Kidney (tissue), 13 donors: ENCODE measurements at regions not wholly inside any gene's neighbourhood (a gene's known extent, or its start where the extent isn't known, plus 50 kb on each side); places are given as distances from the start of the nearest gene placed in this dataset.

Experiments
- DNase-seq, 5 donors: peaks; one replicate each; pipeline ENCODE4 v3.0.0-alpha.2; 2013 to 2020
- FAIRE-seq: peaks from 2 replicates; lab custom pipeline; 2012; peaks lifted over from hg19 to GRCh38; lab: Jason Lieb, UNC
- H3K27ac ChIP-seq, 2 donors: one replicate each; pipeline ENCODE4 v1.7.0; 2013; ENCODE audit warnings: low read depth in 2 of 2, low read length in 2 of 2, inconsistent platforms in 1 of 2
- H3K27me3 ChIP-seq: one replicate; pipeline ENCODE4 v1.7.1; 2013; ENCODE audit warnings: low read length, inconsistent platforms; ENCODE audit not compliant: control insufficient read depth, insufficient read depth
- H3K36me3 ChIP-seq, 3 donors: one replicate each; pipeline versions ENCODE4 v1.7.0 to v1.7.1; 2013; ENCODE audit warnings: low read length in 3 of 3, control low read depth in 1 of 3, inconsistent platforms in 1 of 3; ENCODE audit not compliant: insufficient read depth in 3 of 3, control insufficient read depth in 2 of 3
- H3K4me1 ChIP-seq, 3 donors: one replicate each; pipeline versions ENCODE4 v1.7.0 to v1.7.1; 2013; ENCODE audit warnings: low read length in 3 of 3, inconsistent platforms in 1 of 3, low read depth in 1 of 3; ENCODE audit not compliant: control insufficient read depth in 2 of 3, insufficient read depth in 2 of 3
- H3K4me3 ChIP-seq, 3 donors: one replicate each; pipeline versions ENCODE4 v1.7.0 to v1.8.1; 2013; ENCODE audit warnings: low read length in 3 of 3, control low read depth in 1 of 3, inconsistent platforms in 1 of 3
- H3K9ac ChIP-seq, 3 donors: one replicate each; pipeline versions ENCODE4 v1.7.0 to v1.7.1; 2013; ENCODE audit warnings: low read length in 3 of 3, control low read depth in 1 of 3, inconsistent platforms in 1 of 3
- H3K9me3 ChIP-seq, 3 donors: one replicate each; pipeline versions ENCODE4 v1.7.0 to v1.7.1; 2013; ENCODE audit warnings: low read length in 3 of 3, control low read depth in 1 of 3, inconsistent platforms in 1 of 3; ENCODE audit not compliant: control insufficient read depth in 2 of 3, insufficient read depth in 1 of 3
- CTCF ChIP-seq: IDR thresholded peaks from 3 replicates; pipeline ENCODE4 v1.5.1; 2012; ENCODE audit warnings: mild to moderate bottlenecking, moderate library complexity, borderline replicate concordance; ENCODE audit not compliant: insufficient read depth; ENCODE audit errors: extremely low read depth
- intact Hi-C: fragments of 100-400 bp; cut with DNase I; formaldehyde crosslinking; loops from one replicate; pipeline ENCODE4 v1.11.1; 2022
- donor health status: control.
- donor health status: control.
- donor health status: control.
- donor health status: control.
- donor health status: control.
- donor health status: DM: yes; HTN: yes; CAD: no.
- donor health status: Normal renal cell carcinoma (clear cell type).

GRCh38 chr1:38611664-38612211 is 247.8 kb downstream of the RRAGC start:
- no peak for DNase-seq
- no peak for FAIRE-seq
- no peak overlapping the region for H3K27ac ChIP-seq

DNA sequence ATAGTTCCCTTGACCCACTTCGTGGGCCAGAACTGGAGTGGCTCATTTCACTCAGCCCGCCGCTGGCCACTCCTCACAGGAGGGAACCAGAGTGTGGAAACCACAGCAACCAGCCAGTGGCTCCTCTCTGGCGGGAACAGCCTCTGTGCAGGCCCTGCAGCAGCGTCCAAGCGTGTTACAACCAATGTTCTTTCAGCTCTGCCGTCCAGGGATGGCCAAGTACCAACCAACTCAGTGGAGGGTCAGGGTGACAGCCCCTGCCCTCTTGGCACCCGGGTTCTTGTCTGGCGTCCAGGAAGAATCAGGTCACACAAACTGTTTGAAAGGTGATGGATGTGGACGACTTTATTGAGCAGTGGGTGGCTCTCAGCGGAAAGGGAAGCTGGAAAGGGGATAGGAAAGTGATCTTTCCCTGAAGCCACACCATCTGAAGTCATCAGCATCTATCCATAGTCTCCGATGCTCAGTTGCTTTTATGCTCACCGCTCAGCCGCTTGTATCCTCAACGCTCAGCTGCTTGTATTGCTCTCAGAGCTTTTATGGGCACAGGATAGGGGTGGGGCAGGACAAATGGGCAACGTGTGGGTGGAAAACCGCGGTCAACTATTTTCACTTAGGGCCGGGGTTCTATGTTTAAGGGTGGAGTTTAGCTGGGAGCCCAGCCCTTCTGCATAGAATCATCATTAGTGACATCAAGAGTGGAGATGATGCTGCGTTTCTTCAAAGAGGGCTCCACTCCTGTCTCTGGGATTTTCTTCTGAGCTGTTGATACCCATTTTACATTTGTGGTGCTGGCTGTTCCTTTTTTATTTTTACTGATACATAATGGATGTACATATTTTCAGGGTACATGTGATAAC is 250.2 kb downstream of the RRAGC start:
- Histone ChIP-seq H3K4me1 (peaks cover 0 to 3% (median 0%) of the 10 kb centered on the region in 3 donors), H3K36me3 (no peaks in the 10 kb centered on the region), H3K4me3 (no peak overlapping the region), H3K27ac (no peak overlapping the region), H3K9ac (no peak overlapping the region), H3K27me3 (no peaks in the 10 kb centered on the region), H3K9me3 (no peaks in the 10 kb centered on the region)
- DNase-seq (no peak), FAIRE-seq (no peak)
- intact Hi-C loops = no loop called here
- no peak for TF ChIP-seq CTCF

More at GRCh38 chr1:38611664-38612211, 247.8 kb downstream of the RRAGC start:
- no peaks in the 10 kb centered on the region for H3K36me3 ChIP-seq
- peaks cover 0 to 6% (median 0%) of the 10 kb centered on the region in 3 donors for H3K9me3 ChIP-seq
- peaks cover 0 to 3% (median 0%) of the 10 kb centered on the region in 3 donors for H3K4me1 ChIP-seq
- H3K4me3 ChIP-seq = no peak overlapping the region
- intact Hi-C loops = no loop called here
- no peak overlapping the region for H3K9ac ChIP-seq
- TF ChIP-seq CTCF = no peak
- no peaks in the 10 kb centered on the region for H3K27me3 ChIP-seq

- Histone ChIP-seq H3K27me3 (no peaks in the 10 kb centered on the region), H3K36me3 (no peaks in the 10 kb centered on the region), H3K9ac (no peak overlapping the region), H3K4me3 (no peak overlapping the region), H3K27ac (no peak overlapping the region), H3K4me1 (peaks cover 0 to 3% (median 0%) of the 10 kb centered on the region in 3 donors), H3K9me3 (no peaks in the 10 kb centered on the region)
- intact Hi-C loops = no loop called here
- no peak for FAIRE-seq
- peak; percentile 42 for TF ChIP-seq CTCF
- peak in 4 of 5 donors; percentile 65 to 79 (median 69) for DNase-seq
Measured at GRCh38 chr1:38608202-38608864, 251.2 kb downstream of the RRAGC start.
